Spinal cord (tissue), 9 donors: ENCODE measurements at regions not wholly inside any gene's neighbourhood (a gene's known extent, or its start where the extent isn't known, plus 50 kb on each side); places are given as distances from the start of the nearest gene placed in this dataset.

Experiments
- DNase-seq, 6 donors: peaks; one replicate each; pipeline versions ENCODE4 v3.0.0 to v3.0.0-alpha.2; 2013 to 2015; ENCODE audit warnings: low spot score in 6 of 6, low read depth in 4 of 6
- H3K27ac ChIP-seq: one replicate; pipeline ENCODE4 v1.5.1; 2013; ENCODE audit warnings: low read depth, low read length, control low read depth
- H3K27me3 ChIP-seq: one replicate; pipeline ENCODE4 v1.6.1; 2013; ENCODE audit warnings: low read length; ENCODE audit not compliant: control insufficient read depth, insufficient read depth
- H3K36me3 ChIP-seq: one replicate; pipeline ENCODE4 v1.6.1; 2013; ENCODE audit warnings: low read length; ENCODE audit not compliant: control insufficient read depth, insufficient read depth
- H3K4me1 ChIP-seq: one replicate; pipeline ENCODE4 v1.6.1; 2013; ENCODE audit warnings: low read length; ENCODE audit not compliant: control insufficient read depth, insufficient read depth
- H3K4me3 ChIP-seq: one replicate; pipeline ENCODE4 v1.5.1; 2013; ENCODE audit warnings: low read depth, low read length, control low read depth
- H3K9me3 ChIP-seq: one replicate; pipeline ENCODE4 v1.6.1; 2013; ENCODE audit warnings: low read length; ENCODE audit not compliant: control insufficient read depth, insufficient read depth
- WGBS: methylation state at CpG from one replicate; pipeline ENCODE4 v1.1.5; 2013; ENCODE audit warnings: missing lambda C conversion rate; ENCODE audit not compliant: insufficient coverage; 5-methylcytosine and 5-hydroxymethylcytosine counted together
- donor health status: healthy.

- DNase-seq = no peak
- Histone ChIP-seq H3K4me1 (no peaks in the 10 kb centered on the region), H3K27me3 (no peaks in the 10 kb centered on the region), H3K36me3 (no peaks in the 10 kb centered on the region), H3K27ac (no peak overlapping the region), H3K4me3 (no peak overlapping the region), H3K9me3 (no peaks in the 10 kb centered on the region)
- WGBS = no CpG with 5 or more reads among the region's 1 CpG
Observed at GRCh38 chr12:103036581-103037214, 79.2 kb downstream of the ASCL1 start.

- Histone ChIP-seq H3K9me3 (peaks cover 2% of the 10 kb centered on the region), H3K4me1 (peaks cover 7% of the 10 kb centered on the region), H3K27me3 (no peaks in the 10 kb centered on the region), H3K36me3 (no peaks in the 10 kb centered on the region), H3K27ac (peak overlapping the region; percentile 17), H3K4me3 (no peak overlapping the region)
- peak; percentile 17 to 84 (median 48) for DNase-seq
- 23% methylated on average over 8 of the region's 18 CpGs for WGBS
Observed at GRCh38 chr12:103043531-103044486, 86.3 kb downstream of the ASCL1 start.

GRCh38 chr12:103046154-103046553, 88.7 kb downstream of the ASCL1 start:
- Histone ChIP-seq H3K27ac (no peak overlapping the region), H3K9me3 (peaks cover 2% of the 10 kb centered on the region), H3K36me3 (no peaks in the 10 kb centered on the region), H3K4me1 (peaks cover 7% of the 10 kb centered on the region), H3K4me3 (no peak overlapping the region), H3K27me3 (no peaks in the 10 kb centered on the region)
- DNase-seq = no peak
- WGBS = 97% methylated on average over 3 of the region's 3 CpGs

- Histone ChIP-seq H3K27ac (no peak overlapping the region), H3K36me3 (no peaks in the 10 kb centered on the region), H3K27me3 (no peaks in the 10 kb centered on the region), H3K4me3 (no peak overlapping the region), H3K4me1 (no peaks in the 10 kb centered on the region), H3K9me3 (peaks cover 2% of the 10 kb centered on the region)
- WGBS = no CpG with 5 or more reads among the region's 4 CpGs
- DNase-seq = no peak
Observed at GRCh38 chr12:103050273-103050672, 92.8 kb downstream of the ASCL1 start.

- Histone ChIP-seq H3K36me3 (no peaks in the 10 kb centered on the region), H3K27me3 (no peaks in the 10 kb centered on the region), H3K9me3 (no peaks in the 10 kb centered on the region), H3K27ac (no peak overlapping the region), H3K4me1 (no peaks in the 10 kb centered on the region), H3K4me3 (no peak overlapping the region)
- DNase-seq = no peak
Observed at GRCh38 chr12:103053089-103053488, 95.6 kb downstream of the ASCL1 start.

- no peak for DNase-seq
- no peaks in the 10 kb centered on the region for H3K4me1 ChIP-seq
- WGBS = 90% methylated on average over 2 of the region's 3 CpGs
Observed at GRCh38 chr12:103073630-103074029, 116.2 kb downstream of the ASCL1 start.

GRCh38 chr12:103075848-103076247, 118.4 kb downstream of the ASCL1 start:
- WGBS = no CpG with 5 or more reads among the region's 2 CpGs
- H3K9me3 ChIP-seq = no peaks in the 10 kb centered on the region
- H3K4me1 ChIP-seq = no peaks in the 10 kb centered on the region
- DNase-seq = no peak
- no peak overlapping the region for H3K27ac ChIP-seq
- H3K4me3 ChIP-seq = no peak overlapping the region
- no peaks in the 10 kb centered on the region for H3K36me3 ChIP-seq
- H3K27me3 ChIP-seq = no peaks in the 10 kb centered on the region

More at GRCh38 chr12:103073630-103074029, 116.2 kb downstream of the ASCL1 start:
- Histone ChIP-seq H3K9me3 (no peaks in the 10 kb centered on the region), H3K36me3 (no peaks in the 10 kb centered on the region), H3K27ac (no peak overlapping the region), H3K27me3 (no peaks in the 10 kb centered on the region), H3K4me3 (no peak overlapping the region)

- WGBS = no CpG with 5 or more reads among the region's 1 CpG
- peaks cover 3% of the 10 kb centered on the region for H3K9me3 ChIP-seq
- no peaks in the 10 kb centered on the region for H3K27me3 ChIP-seq
- H3K27ac ChIP-seq = no peak overlapping the region
- H3K36me3 ChIP-seq = no peaks in the 10 kb centered on the region
- H3K4me3 ChIP-seq = no peak overlapping the region
- DNase-seq = no peak
- H3K4me1 ChIP-seq = no peaks in the 10 kb centered on the region
Observed at GRCh38 chr12:103077108-103077773, 119.8 kb downstream of the ASCL1 start.

GRCh38 chr12:103085541-103085940, 128.1 kb downstream of the ASCL1 start:
- 100% methylated on average over 1 of the region's 5 CpGs for WGBS
- Histone ChIP-seq H3K36me3 (no peaks in the 10 kb centered on the region), H3K27me3 (no peaks in the 10 kb centered on the region), H3K9me3 (peaks cover 3% of the 10 kb centered on the region), H3K4me1 (no peaks in the 10 kb centered on the region), H3K4me3 (no peak overlapping the region), H3K27ac (no peak overlapping the region)
- no peak for DNase-seq
